HepG2 (cell line): ENCODE measurements at regions not wholly inside any gene's neighbourhood (a gene's known extent, or its start where the extent isn't known, plus 50 kb on each side); places are given as distances from the start of the nearest gene placed in this dataset.

Source experiments
- ATAC-seq: fragments of 200-7000 bp; cut with Tn5 transposase; 3 replicates; pipeline ENCODE4 v1.9.1; 2020; ENCODE audit warnings: mild to moderate bottlenecking, moderate library complexity
- BruUV-seq: library from RNA; stranded (reverse); fragments of 400-500 nt; replicated peaks from 2 replicates; lab custom pipeline; 2021; lab: Mats Ljungman, UMichigan
- CTCF ChIA-PET: fragments of 300-600 bp; formaldehyde crosslinking; extraction: SDS; loops from one replicate; lab custom pipeline; 2021; ENCODE audit warnings: low total read pairs, inconsistent platforms, low intra/inter-chr PET ratio; lab: Yijun Ruan, JAX
- POLR2A ChIA-PET: fragments of 350-600 bp; sonication (Branson Sonifier 250); formaldehyde crosslinking; loops from one replicate; lab custom pipeline; 2020; ENCODE audit warnings: antibody characterized with exemption, inconsistent platforms; lab: Yijun Ruan, JAX
- DNase-seq: peaks from one replicate; pipeline ENCODE4 v3.0.0-alpha.2; 2015; ENCODE audit warnings: low spot score
- FAIRE-seq: peaks from 3 replicates; lab custom pipeline; 2011; peaks lifted over from hg19 to GRCh38; lab: Jason Lieb, UNC
- H2AFZ ChIP-seq: one replicate; pipeline ENCODE4 v1.6.1; 2011; ENCODE audit warnings: low read length, inconsistent platforms
- H3K27ac ChIP-seq: fragments of 300-600 bp; 3 replicates; pipeline ENCODE4 v1.8.0; 2011; ENCODE audit warnings: mixed run types, mild to moderate bottlenecking, mixed read lengths, low read length, inconsistent platforms; ENCODE audit not compliant: insufficient read depth; ENCODE audit errors: extremely low read length
- H3K27me3 ChIP-seq, 2 experiments: fragments of 200-600 bp in 1 of 2; 2 replicates in 1 of 2; 3 replicates in 1 of 2; pipeline versions ENCODE4 v1.6.0 to v1.8.0; 2011; ENCODE audit warnings: low read length in 2 of 2, mild to moderate bottlenecking in 2 of 2, moderate library complexity in 2 of 2, inconsistent platforms in 1 of 2; ENCODE audit not compliant: insufficient read depth in 2 of 2, control insufficient read depth in 1 of 2
- H3K36me3 ChIP-seq, 2 experiments: fragments of 200-600 bp in 1 of 2; replicated peaks in 1 of 2; 2 replicates in 1 of 2; 3 replicates in 1 of 2; pipeline versions ENCODE4 v1.5.1 to v1.8.0; 2011; ENCODE audit warnings: low read length in 2 of 2, inconsistent platforms in 1 of 2; ENCODE audit not compliant: insufficient read depth in 2 of 2, control insufficient read depth in 1 of 2
- H3K4me1 ChIP-seq: 2 replicates; pipeline ENCODE4 v1.5.1; 2012; ENCODE audit warnings: low read length, inconsistent platforms; ENCODE audit not compliant: insufficient read depth
- H3K4me2 ChIP-seq: 2 replicates; pipeline ENCODE4 v1.6.0; 2011; ENCODE audit warnings: low read depth, low read length, inconsistent platforms
- H3K4me3 ChIP-seq, 3 experiments: fragments of 200-600 bp in 1 of 3; sonication (generic), shearing (Covaris generic) in 1 of 3; replicated peaks in 1 of 3; 2 replicates each; pipeline ENCODE4 v1.5.1; 2011 to 2016; ENCODE audit warnings: low read length in 3 of 3, inconsistent platforms in 2 of 3, low read depth in 2 of 3, mild to moderate bottlenecking in 2 of 3, control low read depth in 1 of 3, mixed read lengths in 1 of 3; ENCODE audit not compliant: insufficient read depth in 1 of 3
- H3K79me2 ChIP-seq: one replicate; pipeline ENCODE4 v1.6.1; 2011; ENCODE audit warnings: low read length, inconsistent platforms; ENCODE audit not compliant: insufficient read depth
- H3K9ac ChIP-seq: 2 replicates; pipeline ENCODE4 v1.6.0; 2011; ENCODE audit warnings: mild to moderate bottlenecking, low read depth, low read length, inconsistent platforms; ENCODE audit not compliant: insufficient read depth
- H3K9me3 ChIP-seq: 2 replicates; pipeline ENCODE4 v1.5.1; 2012; ENCODE audit warnings: mild to moderate bottlenecking, low read length
- H4K20me1 ChIP-seq: 2 replicates; pipeline ENCODE4 v1.6.0; 2011; ENCODE audit warnings: inconsistent platforms, mild to moderate bottlenecking, low read length, moderate library complexity; ENCODE audit not compliant: insufficient read depth
- BRCA1 ChIP-seq: sonication (generic); formaldehyde crosslinking; IDR thresholded peaks from 2 replicates; pipeline ENCODE4 v1.4.0; 2020; ENCODE audit warnings: missing genetic modification reagents
- EED ChIP-seq: sonication (generic); formaldehyde crosslinking; IDR thresholded peaks from 2 replicates; pipeline ENCODE4 v1.5.0; 2020; ENCODE audit warnings: mild to moderate bottlenecking, missing genetic modification reagents
- HNRNPK ChIP-seq: fragments of 200-400 bp; formaldehyde crosslinking; IDR thresholded peaks from 2 replicates; pipeline ENCODE4 v1.6.1; 2018; ENCODE audit warnings: low read length, low read depth, moderate library complexity, mild to moderate bottlenecking; ENCODE audit not compliant: poor library complexity, severe bottlenecking
- MEIS2 ChIP-seq: sonication (generic); formaldehyde crosslinking; IDR thresholded peaks from 2 replicates; pipeline ENCODE4 v1.9.0; 2021; ENCODE audit warnings: mild to moderate bottlenecking, missing genetic modification reagents
- MTF2 ChIP-seq: sonication (generic); formaldehyde crosslinking; IDR thresholded peaks from 2 replicates; pipeline ENCODE4 v1.5.0; 2020; ENCODE audit warnings: missing genetic modification reagents, borderline replicate concordance
- NONO ChIP-seq, 2 experiments: fragments of 450-650 bp in 1 of 2; sonication (generic) in 1 of 2; formaldehyde crosslinking in 1 of 2; IDR thresholded peaks in 1 of 2; conservative IDR thresholded peaks in 1 of 2; 2 replicates each; pipeline versions ENCODE4 v1.6.1 to v1.8.0; 2017 to 2022; ENCODE audit warnings: mild to moderate bottlenecking in 1 of 2, missing genetic modification reagents in 1 of 2, moderate library complexity in 1 of 2
- PCBP2 ChIP-seq: fragments of 200-400 bp; formaldehyde crosslinking; optimal IDR thresholded peaks from 2 replicates; pipeline ENCODE3; 2018; ENCODE audit warnings: low read length, low read depth; ENCODE audit not compliant: poor library complexity, severe bottlenecking
- RBAK ChIP-seq: sonication (generic); formaldehyde crosslinking; IDR thresholded peaks from 2 replicates; pipeline ENCODE4 v1.5.1; 2020; ENCODE audit warnings: mild to moderate bottlenecking, missing genetic modification reagents
- RFX5 ChIP-seq: IDR thresholded peaks from 2 replicates; pipeline ENCODE4 v1.6.1; 2011; ENCODE audit warnings: low read depth, low read length, improper control_type of control experiment
- SRF ChIP-seq: IDR thresholded peaks from 2 replicates; pipeline ENCODE4 v1.6.1; 2011; ENCODE audit warnings: mild to moderate bottlenecking, low read depth, low read length, moderate library complexity
- ZNF430 ChIP-seq: sonication (generic); formaldehyde crosslinking; IDR thresholded peaks from 2 replicates; pipeline ENCODE4 v1.9.0; 2021; ENCODE audit warnings: mild to moderate bottlenecking, missing genetic modification reagents
- ZNF530 ChIP-seq: sonication (generic); formaldehyde crosslinking; IDR thresholded peaks from 2 replicates; pipeline ENCODE4 v1.5.0; 2020; ENCODE audit warnings: low read depth, mild to moderate bottlenecking, missing genetic modification reagents
- ZNF556 ChIP-seq: sonication (generic); formaldehyde crosslinking; IDR thresholded peaks from 2 replicates; pipeline ENCODE4 v1.4.0; 2020; ENCODE audit warnings: mild to moderate bottlenecking, missing genetic modification reagents, borderline replicate concordance
- ZNF562 ChIP-seq: sonication (generic); formaldehyde crosslinking; IDR thresholded peaks from 2 replicates; pipeline ENCODE4 v1.8.0; 2022; ENCODE audit warnings: missing genetic modification reagents, borderline replicate concordance
- ZNF563 ChIP-seq: sonication (generic); formaldehyde crosslinking; IDR thresholded peaks from 2 replicates; pipeline ENCODE4 v1.8.0; 2022; ENCODE audit warnings: mild to moderate bottlenecking, moderate library complexity, missing genetic modification reagents
- ZNF577 ChIP-seq: sonication (generic); formaldehyde crosslinking; IDR thresholded peaks from 2 replicates; pipeline ENCODE4 v1.4.0; 2020; ENCODE audit warnings: mild to moderate bottlenecking, low read depth, missing genetic modification reagents, borderline replicate concordance
- ZNF75D ChIP-seq: sonication (generic); formaldehyde crosslinking; IDR thresholded peaks from 2 replicates; pipeline ENCODE4 v1.8.1; 2023; ENCODE audit warnings: missing genetic modification reagents, mild to moderate bottlenecking, borderline replicate concordance
- ZSCAN25 ChIP-seq: sonication (generic); formaldehyde crosslinking; IDR thresholded peaks from 2 replicates; pipeline ENCODE4 v1.8.0; 2022; ENCODE audit warnings: mild to moderate bottlenecking, missing genetic modification reagents
- WGBS: methylation state at CpG from one replicate; pipeline ENCODE4 v1.1.6; 2017; ENCODE audit warnings: low lambda C conversion rate; 5-methylcytosine and 5-hydroxymethylcytosine counted together
- in situ Hi-C: cut with HindIII; loops from 2 replicates; pipeline ENCODE4 v1.10.0; 2017; ENCODE audit warnings: low pct_unique_long_range_greater_than_20kb; ENCODE audit not compliant: extremely low pct_ligation_motif_present
- intact Hi-C: fragments of 100-400 bp; cut with micrococcal nuclease; formaldehyde crosslinking; loops from one replicate; pipeline ENCODE4 v1.10.0; 2022; ENCODE audit not compliant: unreplicated experiment
- TF ChIP-seq, protein P1 (sequence below): conservative IDR thresholded peaks from 2 replicates; pipeline ENCODE4 v1.6.1; 2018; ENCODE audit warnings: missing genetic modification reagents

- H2AFZ ChIP-seq, result no peak overlapping the region
- H3K4me3 ChIP-seq, result no peak overlapping the region
- H3K9ac ChIP-seq, result no peak overlapping the region
- intact Hi-C loops, result no loop called here
- no peaks in the 10 kb centered on the region for H3K27me3 ChIP-seq
- CTCF ChIA-PET, result no interaction called here
- peak; percentile 56 for TF ChIP-seq PCBP2
- TF ChIP-seq, protein P1, sequence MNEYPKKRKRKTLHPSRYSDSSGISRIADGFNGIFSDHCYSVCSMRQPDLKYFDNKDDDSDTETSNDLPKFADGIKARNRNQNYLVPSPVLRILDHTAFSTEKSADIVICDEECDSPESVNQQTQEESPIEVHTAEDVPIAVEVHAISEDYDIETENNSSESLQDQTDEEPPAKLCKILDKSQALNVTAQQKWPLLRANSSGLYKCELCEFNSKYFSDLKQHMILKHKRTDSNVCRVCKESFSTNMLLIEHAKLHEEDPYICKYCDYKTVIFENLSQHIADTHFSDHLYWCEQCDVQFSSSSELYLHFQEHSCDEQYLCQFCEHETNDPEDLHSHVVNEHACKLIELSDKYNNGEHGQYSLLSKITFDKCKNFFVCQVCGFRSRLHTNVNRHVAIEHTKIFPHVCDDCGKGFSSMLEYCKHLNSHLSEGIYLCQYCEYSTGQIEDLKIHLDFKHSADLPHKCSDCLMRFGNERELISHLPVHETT (CRISPR knock-in tag), result no peak
- TF ChIP-seq HNRNPK, result peak; percentile 89
- no peak for TF ChIP-seq ZNF562 (CRISPR knock-in tag)
- TF ChIP-seq ZNF577 (CRISPR knock-in tag), result no peak
- 0% methylated on average over 1 of the region's 1 CpG for WGBS
- no peaks in the 10 kb centered on the region for H3K9me3 ChIP-seq
- H3K4me1 ChIP-seq, result no peaks in the 10 kb centered on the region
- H3K79me2 ChIP-seq, result no peaks in the 10 kb centered on the region
- ATAC-seq (no peak), FAIRE-seq (no peak), DNase-seq (no peak)
- in situ Hi-C loops, result no loop called here
- H3K27ac ChIP-seq, result no peak overlapping the region
- POLR2A ChIA-PET, result no interaction called here
- BruUV-seq, result no TSS peak
- no peaks in the 10 kb centered on the region for H3K36me3 ChIP-seq
- H4K20me1 ChIP-seq, result no peaks in the 10 kb centered on the region
- H3K4me2 ChIP-seq, result no peak overlapping the region
Measured at GRCh38 chr16:25587783-25588182, 104.0 kb upstream of the HS3ST4 start.

GRCh38 chr16:25586826-25587225, 104.9 kb upstream of the HS3ST4 start:
- Histone ChIP-seq H3K9me3 (no peaks in the 10 kb centered on the region), H3K36me3 (no peaks in the 10 kb centered on the region), H3K9ac (no peak overlapping the region), H3K4me3 (no peak overlapping the region), H3K27me3 (no peaks in the 10 kb centered on the region), H2AFZ (no peak overlapping the region), H3K27ac (no peak overlapping the region), H3K4me1 (no peaks in the 10 kb centered on the region), H3K79me2 (no peaks in the 10 kb centered on the region), H3K4me2 (no peak overlapping the region), H4K20me1 (no peaks in the 10 kb centered on the region)
- DNase-seq, result no peak
- CTCF ChIA-PET, result no interaction called here
- intact Hi-C loops, result no loop called here
- no peak for ATAC-seq
- BruUV-seq, result no TSS peak
- FAIRE-seq, result no peak
- WGBS, result 3% methylated on average over 4 of the region's 4 CpGs
- in situ Hi-C loops, result no loop called here
- POLR2A ChIA-PET, result no interaction called here
- TF ChIP-seq MEIS2, result no peak
- TF ChIP-seq ZSCAN25 (CRISPR knock-in tag), result no peak
- no peak for TF ChIP-seq ZNF430 (CRISPR knock-in tag)
- no peak for TF ChIP-seq ZNF530
- TF ChIP-seq BRCA1, result no peak
- TF ChIP-seq ZNF556 (CRISPR knock-in tag), result no peak
- TF ChIP-seq RBAK (CRISPR knock-in tag), result no peak
- no peak for TF ChIP-seq NONO (IDR thresholded peaks at IDR 0.05)
- no peak for TF ChIP-seq NONO (CRISPR knock-in tag; conservative IDR thresholded peaks at IDR 0.05)
- TF ChIP-seq SRF, result no peak
- TF ChIP-seq ZNF75D, result no peak
- no peak for TF ChIP-seq EED (CRISPR knock-in tag)
- no peak for TF ChIP-seq RFX5
- no peak for TF ChIP-seq MTF2
- no peak for TF ChIP-seq ZNF563
